Testis (tissue), 2 donors: ENCODE measurements at regions not wholly inside any gene's neighbourhood (a gene's known extent, or its start where the extent isn't known, plus 50 kb on each side); places are given as distances from the start of the nearest gene placed in this dataset.

Experiments
- DNase-seq: peaks from one replicate; pipeline ENCODE4 v3.0.0-alpha.2; 2019
- H3K27ac ChIP-seq, 2 donors: fragments of 200-600 bp; sonication (generic); one replicate each; pipeline ENCODE4 v1.5.1; 2019
- H3K27me3 ChIP-seq: fragments of 200-600 bp; sonication (generic); one replicate; pipeline ENCODE4 v1.5.1; 2019
- H3K36me3 ChIP-seq: fragments of 200-600 bp; sonication (generic); one replicate; pipeline ENCODE4 v1.5.1; 2017; ENCODE audit warnings: low read depth; ENCODE audit errors: missing control alignments
- H3K4me1 ChIP-seq: fragments of 200-600 bp; sonication (generic); one replicate; pipeline ENCODE4 v1.5.1; 2019
- H3K4me3 ChIP-seq, 2 donors: fragments of 200-600 bp; sonication (generic); one replicate each; pipeline ENCODE4 v1.5.1; 2017 to 2019
- H3K9me3 ChIP-seq: fragments of 200-600 bp; sonication (generic); one replicate; pipeline ENCODE4 v1.5.1; 2017
- POLR2A ChIP-seq: fragments of 450-650 bp; IDR thresholded peaks from one replicate; pipeline ENCODE4 v1.6.1; 2017; ENCODE audit warnings: antibody characterized with exemption, mild to moderate bottlenecking, moderate library complexity
- WGBS, 2 donors: methylation state at CpG; one replicate each; pipeline ENCODE4 v1.1.5; 2018; 5-methylcytosine and 5-hydroxymethylcytosine counted together
- intact Hi-C: fragments of 100-400 bp; cut with DNase I; formaldehyde crosslinking; loops from one replicate; pipeline ENCODE4 v1.15.1; 2023; ENCODE audit warnings: low total_unique reads
- TF ChIP-seq, protein P1 (sequence below), 3 experiments: fragments of 450-650 bp in 2 of 3; fragments of 200-600 bp in 1 of 3; sonication (generic) in 1 of 3; IDR thresholded peaks; one replicate each; pipeline ENCODE4 v1.5.1; 2016 to 2019; ENCODE audit warnings: antibody characterized with exemption in 3 of 3, mild to moderate bottlenecking in 2 of 3, moderate library complexity in 1 of 3

DNA sequence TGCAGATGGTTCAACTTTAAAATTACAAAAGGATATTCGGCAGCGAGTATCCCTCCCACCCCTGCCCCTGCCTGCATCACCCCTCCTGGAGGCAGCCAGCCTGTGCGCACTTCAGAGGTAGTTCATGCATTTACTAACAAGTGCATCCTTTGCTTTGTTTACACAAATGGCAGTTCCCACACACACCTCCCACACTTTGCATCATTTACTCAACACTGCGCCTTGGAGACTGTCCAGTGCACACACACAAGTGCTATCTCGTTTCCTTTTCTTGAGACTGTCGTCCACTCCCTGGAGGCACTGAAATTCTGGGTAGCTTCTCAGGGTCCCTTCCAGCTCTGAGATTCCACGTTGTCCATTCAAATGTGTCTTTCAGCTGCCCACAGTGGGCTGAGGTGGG is 53.1 kb upstream of the VSX1 start:
- H3K36me3 ChIP-seq, result no peaks in the 10 kb centered on the region
- no peaks in the 10 kb centered on the region for H3K4me1 ChIP-seq
- H3K9me3 ChIP-seq, result no peaks in the 10 kb centered on the region
- intact Hi-C loops, result no loop called here
- WGBS, 2 donors, result 81 to 87% methylated on average over 7 of the region's 7 CpGs
- no peak for DNase-seq
- H3K27me3 ChIP-seq, result no peaks in the 10 kb centered on the region
- H3K4me3 ChIP-seq, result no peak overlapping the region
- H3K27ac ChIP-seq, result no peak overlapping the region
- TF ChIP-seq, protein P1, sequence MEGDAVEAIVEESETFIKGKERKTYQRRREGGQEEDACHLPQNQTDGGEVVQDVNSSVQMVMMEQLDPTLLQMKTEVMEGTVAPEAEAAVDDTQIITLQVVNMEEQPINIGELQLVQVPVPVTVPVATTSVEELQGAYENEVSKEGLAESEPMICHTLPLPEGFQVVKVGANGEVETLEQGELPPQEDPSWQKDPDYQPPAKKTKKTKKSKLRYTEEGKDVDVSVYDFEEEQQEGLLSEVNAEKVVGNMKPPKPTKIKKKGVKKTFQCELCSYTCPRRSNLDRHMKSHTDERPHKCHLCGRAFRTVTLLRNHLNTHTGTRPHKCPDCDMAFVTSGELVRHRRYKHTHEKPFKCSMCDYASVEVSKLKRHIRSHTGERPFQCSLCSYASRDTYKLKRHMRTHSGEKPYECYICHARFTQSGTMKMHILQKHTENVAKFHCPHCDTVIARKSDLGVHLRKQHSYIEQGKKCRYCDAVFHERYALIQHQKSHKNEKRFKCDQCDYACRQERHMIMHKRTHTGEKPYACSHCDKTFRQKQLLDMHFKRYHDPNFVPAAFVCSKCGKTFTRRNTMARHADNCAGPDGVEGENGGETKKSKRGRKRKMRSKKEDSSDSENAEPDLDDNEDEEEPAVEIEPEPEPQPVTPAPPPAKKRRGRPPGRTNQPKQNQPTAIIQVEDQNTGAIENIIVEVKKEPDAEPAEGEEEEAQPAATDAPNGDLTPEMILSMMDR (IDR thresholded peaks at IDR 0.05), result no peak
- no peak for TF ChIP-seq POLR2A

DNA sequence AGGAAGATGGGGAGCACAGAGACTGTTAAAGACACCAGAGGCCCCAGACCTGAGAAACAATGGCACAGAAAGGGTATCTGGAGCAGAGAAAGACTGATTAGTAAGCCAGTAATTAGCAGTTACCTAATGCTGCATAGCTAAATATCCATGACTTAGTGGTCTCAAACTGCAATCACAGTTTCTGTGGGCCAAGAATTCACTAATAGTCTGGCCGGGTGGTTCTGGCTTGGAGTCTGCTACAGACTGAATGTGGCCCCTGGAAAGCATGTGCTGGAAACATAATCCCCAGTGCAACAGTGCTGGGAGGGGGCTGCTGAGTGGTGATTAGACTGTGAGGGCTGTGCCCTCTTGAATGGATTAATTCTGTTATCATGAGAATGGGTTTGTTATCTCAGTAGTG is 54.1 kb upstream of the VSX1 start:
- WGBS, 2 donors, result 67 to 95% methylated on average over 1 of the region's 1 CpG
- DNase-seq, result no peak
- TF ChIP-seq POLR2A, result no peak
- TF ChIP-seq, protein P1 (IDR thresholded peaks at IDR 0.05), result no peak
- H3K36me3 ChIP-seq, result no peaks in the 10 kb centered on the region
- H3K4me1 ChIP-seq, result no peaks in the 10 kb centered on the region
- no peaks in the 10 kb centered on the region for H3K27me3 ChIP-seq
- H3K9me3 ChIP-seq, result no peaks in the 10 kb centered on the region
- intact Hi-C loops, result no loop called here
- no peak overlapping the region for H3K4me3 ChIP-seq
- H3K27ac ChIP-seq, result no peak overlapping the region

- H3K9me3 ChIP-seq, result no peaks in the 10 kb centered on the region
- intact Hi-C loops, result no loop called here
- WGBS, 2 donors, result 46 to 56% methylated on average over 6 of the region's 6 CpGs
- H3K27ac ChIP-seq, result no peak overlapping the region
- H3K4me3 ChIP-seq, result no peak overlapping the region
- TF ChIP-seq POLR2A, result no peak
- TF ChIP-seq, protein P1 (IDR thresholded peaks at IDR 0.05), result no peak
- DNase-seq, result peak; percentile 23
- H3K4me1 ChIP-seq, result no peaks in the 10 kb centered on the region
- H3K27me3 ChIP-seq, result no peaks in the 10 kb centered on the region
- H3K36me3 ChIP-seq, result no peaks in the 10 kb centered on the region
Observed at GRCh38 chr20:25136643-25137559, 55.0 kb upstream of the VSX1 start.

GRCh38 chr20:25139029-25139705 is 56.3 kb upstream of the ENTPD6 start:
- Histone ChIP-seq H3K4me3 (no peak overlapping the region), H3K27me3 (no peaks in the 10 kb centered on the region), H3K36me3 (no peaks in the 10 kb centered on the region), H3K9me3 (no peaks in the 10 kb centered on the region), H3K4me1 (no peaks in the 10 kb centered on the region), H3K27ac (no peak overlapping the region)
- WGBS, 2 donors, result 80 to 81% methylated on average over 10 to 12 of the region's 12 CpGs
- no peak for DNase-seq
- TF ChIP-seq, protein P1 (IDR thresholded peaks at IDR 0.05), result no peak
- TF ChIP-seq POLR2A, result no peak
- intact Hi-C loops, result no loop called here
